GM18951 (cell line): ENCODE measurements at regions not wholly inside any gene's neighbourhood (a gene's known extent, or its start where the extent isn't known, plus 50 kb on each side); places are given as distances from the start of the nearest gene placed in this dataset.

Source experiments
- POLR2A ChIP-seq: IDR thresholded peaks from 4 replicates; pipeline ENCODE4 v1.6.1; 2011; ENCODE audit warnings: mild to moderate bottlenecking; ENCODE audit not compliant: insufficient read length, insufficient read depth; ENCODE audit errors: extremely low read depth
- in situ Hi-C: fragments of 300-500 bp; cut with MboI; formaldehyde crosslinking; loops from one replicate; pipeline ENCODE4 v1.12.0; 2022; ENCODE audit warnings: low sequenced_read_pairs, mixed read lengths, inconsistent platforms; ENCODE audit not compliant: unreplicated experiment

DNA sequence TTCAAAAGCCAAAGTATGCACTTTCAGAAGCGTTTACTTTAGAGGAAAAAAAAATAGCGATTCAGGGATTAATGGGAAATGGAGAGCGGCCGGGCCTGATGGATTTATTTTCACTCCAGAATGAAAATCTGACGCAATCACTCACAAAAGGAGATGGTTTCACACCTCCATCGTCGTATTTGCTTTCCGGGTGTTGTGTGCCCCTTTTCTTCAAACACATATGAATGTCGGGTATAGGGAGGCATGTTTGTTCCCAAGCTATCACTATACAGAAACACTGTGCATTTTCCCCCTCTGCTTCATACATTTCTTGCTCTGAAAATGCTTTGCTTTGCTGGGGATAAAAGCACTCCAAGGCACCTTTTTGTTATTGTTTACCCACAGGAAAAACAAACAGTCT is 562.2 kb upstream of the ZFHX3 start:
- in situ Hi-C loops = no loop called here
- no peak for TF ChIP-seq POLR2A

DNA sequence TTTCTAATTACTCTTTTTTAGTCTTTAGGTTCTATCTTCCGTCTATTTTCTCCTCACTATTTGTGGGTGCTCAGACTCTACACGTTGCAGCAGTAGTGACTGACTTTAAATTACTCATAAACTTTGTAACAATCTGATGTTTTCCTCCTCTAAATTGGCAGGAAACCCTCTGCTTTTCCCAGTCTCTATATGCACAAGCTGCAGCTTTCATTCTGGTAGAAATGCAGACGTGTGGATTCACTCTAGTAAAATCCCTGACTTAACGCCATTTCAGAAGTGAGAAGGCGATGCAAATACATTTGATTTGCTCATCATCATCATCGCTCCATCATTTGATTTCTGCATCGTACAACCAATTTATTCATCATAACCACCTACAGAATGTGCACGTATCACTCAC is 561.0 kb upstream of the ZFHX3 start:
- in situ Hi-C loops = no loop called here

DNA sequence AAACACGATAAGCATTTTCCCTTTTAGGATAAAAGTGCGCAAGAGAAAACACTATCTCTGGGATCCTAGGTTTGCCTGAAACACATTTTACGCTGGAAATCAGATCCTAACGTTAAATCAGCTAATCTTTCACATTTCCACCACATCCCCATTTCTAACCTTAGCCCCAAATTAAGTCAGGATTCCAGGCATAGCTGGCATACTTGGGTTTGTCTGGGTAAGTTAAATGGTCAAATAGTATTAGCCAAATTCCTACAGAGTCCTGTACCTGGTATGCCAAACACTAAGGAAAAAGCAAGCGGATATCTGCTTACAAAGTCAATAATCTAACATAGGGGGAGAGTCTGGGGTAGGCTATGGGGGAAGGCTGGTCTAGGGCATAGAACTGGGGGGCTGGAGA is 557.4 kb upstream of the ZFHX3 start:
- in situ Hi-C loops = no loop called here
- no peak for TF ChIP-seq POLR2A

More for the DNA sequence above, 561.0 kb upstream of the ZFHX3 start:
- no peak for TF ChIP-seq POLR2A

DNA sequence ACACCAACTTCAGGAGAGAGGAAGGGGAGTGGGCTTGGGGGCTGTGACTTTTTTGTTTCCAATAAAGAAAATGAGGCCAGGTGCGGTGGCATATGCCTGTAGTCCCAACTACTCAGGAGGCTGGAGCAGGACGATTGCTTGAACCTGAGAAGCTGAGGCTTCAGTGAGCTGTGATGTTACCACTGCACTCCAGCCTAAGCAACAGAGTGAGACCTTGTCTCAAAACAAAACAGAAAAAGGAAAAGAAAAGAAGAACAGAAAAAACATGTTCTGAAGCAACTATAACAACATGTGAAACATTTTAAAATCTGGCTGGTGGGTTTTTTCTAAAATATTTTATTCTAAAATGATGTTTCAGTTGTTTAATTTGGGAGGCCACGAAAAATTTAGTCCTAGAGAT is 554.0 kb upstream of the ZFHX3 start:
- TF ChIP-seq POLR2A = no peak
- in situ Hi-C loops = no loop called here

DNA sequence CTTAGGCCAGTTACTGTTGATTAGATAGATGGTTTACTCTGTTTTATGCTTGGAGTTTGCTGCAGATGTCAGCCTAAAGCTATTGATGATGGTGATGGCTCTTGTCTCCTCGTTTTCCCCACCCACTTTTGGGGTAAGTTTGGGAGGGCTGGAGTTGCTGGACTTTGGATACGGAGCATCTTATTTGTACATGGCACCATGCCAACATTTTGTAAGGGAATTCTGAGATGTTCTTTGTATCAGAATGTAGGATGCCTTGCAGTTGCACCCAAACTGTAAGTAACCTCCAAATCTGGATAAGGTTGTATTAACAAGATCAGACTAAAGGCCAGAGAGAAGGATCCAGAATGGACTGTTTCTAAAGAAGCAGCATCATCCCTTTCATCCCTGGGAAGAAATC is 551.9 kb upstream of the ZFHX3 start:
- in situ Hi-C loops = no loop called here
- no peak for TF ChIP-seq POLR2A

DNA sequence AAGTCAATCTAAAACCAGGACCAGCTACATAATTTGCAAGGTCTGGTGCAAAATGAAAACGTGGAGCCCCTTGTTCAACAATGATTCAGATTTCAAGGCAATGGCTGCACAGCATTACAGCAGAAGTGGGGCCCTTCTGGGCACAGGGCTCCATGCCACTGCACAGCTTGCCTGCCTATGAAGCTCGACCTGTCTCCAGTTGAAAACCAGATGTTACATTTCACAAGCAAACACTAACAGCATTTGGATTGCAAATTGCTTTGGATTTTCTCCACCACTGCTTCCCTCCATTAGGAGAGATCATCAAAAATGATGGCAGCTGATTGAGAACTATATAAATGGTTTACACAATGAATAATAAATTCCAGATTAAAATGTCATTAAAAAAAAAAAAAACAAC is 551.4 kb upstream of the ZFHX3 start:
- TF ChIP-seq POLR2A = no peak
- in situ Hi-C loops = no loop called here

DNA sequence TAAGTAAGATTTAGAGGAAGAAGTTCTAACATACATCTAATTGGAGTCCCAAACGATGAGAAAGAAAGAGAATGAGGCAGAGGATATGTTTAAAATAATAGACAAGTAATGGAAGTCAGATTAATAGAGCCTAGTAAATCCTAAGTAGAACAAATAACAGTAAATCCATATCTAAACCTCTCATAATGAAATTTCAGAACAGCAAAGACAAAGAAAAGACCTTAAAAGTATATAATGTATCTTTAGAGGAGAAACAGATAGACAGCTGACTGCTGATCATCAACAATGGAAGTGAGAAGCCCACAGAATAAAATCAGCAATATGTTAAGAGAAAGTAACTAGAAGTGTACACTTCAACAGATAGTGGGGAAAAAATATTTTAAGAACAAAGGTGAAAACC is 536.2 kb upstream of the ZFHX3 start:
- in situ Hi-C loops = no loop called here
- no peak for TF ChIP-seq POLR2A

DNA sequence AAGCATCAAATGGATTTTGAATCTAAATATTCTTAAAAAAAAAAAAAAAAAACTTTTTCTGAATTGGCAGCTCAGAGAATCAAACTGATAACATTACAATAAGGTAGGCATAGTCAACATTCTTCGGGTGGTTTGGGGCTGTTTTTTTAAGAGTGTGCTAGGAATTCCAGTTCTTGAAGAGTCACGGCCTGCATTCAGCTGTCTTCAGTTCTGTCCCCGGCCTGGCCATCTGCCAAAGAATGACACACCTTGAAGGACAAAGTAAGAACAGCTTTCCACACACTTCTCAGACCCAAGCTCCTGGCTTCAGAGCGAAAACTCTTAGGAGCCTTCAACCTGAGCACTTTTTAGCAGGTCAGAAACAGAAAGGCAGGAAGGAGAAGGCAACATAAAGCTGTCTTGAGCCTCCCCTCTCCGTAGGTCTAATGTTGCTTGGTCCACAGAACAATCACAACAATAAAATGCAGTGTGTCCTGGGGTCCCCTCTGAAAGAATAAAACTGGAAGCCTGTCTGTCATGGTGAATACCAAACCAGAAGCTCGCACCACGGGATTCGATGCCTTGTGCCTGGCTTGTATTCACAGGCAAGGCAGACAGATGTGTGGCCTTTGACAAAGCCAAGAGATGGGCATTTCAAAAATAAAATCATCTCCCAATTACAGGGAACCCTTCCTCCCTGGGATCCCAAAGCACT is 524.4 kb upstream of the ZFHX3 start:
- no peak for TF ChIP-seq POLR2A
- in situ Hi-C loops = no loop called here

DNA sequence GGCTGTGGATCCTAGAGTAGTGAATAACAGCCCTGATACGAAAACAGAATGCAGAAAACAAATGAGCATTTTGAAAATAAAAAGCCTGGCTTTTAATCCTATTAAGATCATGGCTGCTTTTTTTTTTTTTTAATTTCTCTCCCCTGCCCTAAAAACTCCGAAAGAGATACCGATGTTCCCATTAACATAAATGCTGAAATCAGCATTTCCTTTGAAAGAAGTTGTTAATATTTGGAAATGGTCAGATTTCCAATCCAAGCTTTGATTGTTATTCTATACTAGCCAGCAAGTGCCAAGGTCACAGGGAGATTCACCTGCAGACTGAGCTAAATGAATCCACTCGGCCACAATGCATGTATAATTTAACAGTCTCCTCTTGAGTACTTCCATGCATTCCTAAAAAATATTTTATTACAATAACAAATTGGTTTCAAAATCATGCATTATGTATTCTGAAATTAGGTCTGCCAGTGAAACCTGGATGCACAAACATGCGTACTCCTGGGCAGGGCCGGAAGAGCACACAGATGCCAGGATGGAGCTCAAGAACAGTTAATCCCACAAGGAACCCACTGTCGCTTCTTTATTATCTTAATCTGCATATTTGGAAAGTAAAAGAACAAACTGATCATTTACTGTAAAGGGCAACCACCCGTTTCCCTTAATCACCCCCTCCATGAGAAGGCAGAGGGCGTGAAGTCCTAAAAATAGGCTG is 521.5 kb upstream of the ZFHX3 start:
- no peak for TF ChIP-seq POLR2A
- in situ Hi-C loops = no loop called here

DNA sequence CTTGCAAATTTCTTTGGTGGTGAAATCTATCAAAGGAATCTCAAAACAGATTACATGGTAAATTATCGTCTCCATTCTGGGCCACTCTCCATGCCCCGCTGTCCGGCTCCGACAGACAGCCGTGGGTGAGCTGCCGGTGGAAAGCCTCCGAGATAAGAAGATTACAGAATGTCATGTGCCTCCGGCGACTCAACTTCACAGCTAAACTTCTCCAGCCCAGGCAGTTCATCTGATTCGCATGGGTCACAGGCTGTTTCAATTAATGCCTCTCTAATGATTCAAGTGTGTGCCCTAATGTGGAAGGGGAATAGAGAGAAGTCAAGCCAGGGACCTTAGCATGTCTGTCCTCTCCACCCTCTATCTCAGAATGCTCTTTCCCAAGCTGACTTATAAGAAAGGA is 520.8 kb upstream of the ZFHX3 start:
- in situ Hi-C loops = no loop called here
- TF ChIP-seq POLR2A = no peak

DNA sequence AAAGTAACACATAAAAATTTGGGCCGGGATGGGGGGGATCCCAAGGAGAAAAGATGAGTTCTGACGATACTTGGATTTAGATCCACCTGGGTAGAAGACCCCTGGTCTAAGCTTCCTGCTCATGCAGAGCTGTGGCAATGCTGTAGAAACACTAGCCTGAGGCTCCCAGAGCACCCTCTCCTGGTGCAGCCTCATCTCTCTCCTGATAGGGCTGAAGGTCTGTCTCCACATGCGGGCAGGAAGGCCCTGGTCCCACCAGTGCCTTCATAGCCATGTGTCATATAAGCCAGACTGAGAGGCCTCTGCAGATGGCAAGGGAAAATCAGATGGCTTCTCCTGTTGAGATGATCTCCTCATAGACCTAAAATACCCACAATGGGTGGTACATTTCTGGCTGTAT is 518.0 kb upstream of the ZFHX3 start:
- TF ChIP-seq POLR2A = no peak
- in situ Hi-C loops = no loop called here

DNA sequence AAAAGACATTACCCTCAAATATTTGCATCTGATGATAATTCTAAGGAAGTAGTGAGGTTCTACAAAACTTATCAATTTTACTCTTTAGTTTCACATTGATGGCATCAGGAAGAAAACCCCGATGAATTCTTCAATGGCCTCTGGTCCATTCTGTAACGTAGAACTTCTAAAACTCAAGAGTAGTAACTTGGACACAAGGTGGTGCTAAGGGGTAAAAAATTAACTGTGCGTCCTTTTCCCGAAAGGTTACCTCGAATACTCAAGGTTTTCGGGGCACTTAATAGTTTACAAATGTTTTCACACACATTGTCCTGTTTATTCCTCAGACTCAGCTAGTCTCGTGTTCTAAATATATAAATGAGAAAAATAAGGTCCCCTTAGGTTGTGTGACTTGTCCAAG is 517.3 kb upstream of the ZFHX3 start:
- TF ChIP-seq POLR2A = no peak
- in situ Hi-C loops = no loop called here

DNA sequence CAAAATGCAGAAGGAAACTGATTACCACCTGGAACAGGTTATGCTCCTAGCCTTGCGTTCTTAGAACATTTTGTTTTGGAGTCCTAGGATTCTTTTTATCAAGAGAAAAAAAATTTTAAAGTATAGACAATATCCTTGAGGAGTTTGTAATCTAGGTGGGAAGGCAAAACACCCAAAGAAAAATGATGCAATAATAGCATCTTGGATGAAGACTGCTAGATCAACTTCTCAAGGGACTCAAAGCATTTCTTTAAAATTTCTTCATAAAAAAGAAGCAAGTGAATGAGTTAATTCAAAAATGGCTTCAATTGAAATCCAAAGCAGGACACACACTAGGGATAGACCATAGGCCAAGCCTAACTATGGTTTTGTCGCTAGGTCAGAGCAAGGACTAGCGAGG is 515.8 kb upstream of the ZFHX3 start:
- in situ Hi-C loops = no loop called here
- no peak for TF ChIP-seq POLR2A

DNA sequence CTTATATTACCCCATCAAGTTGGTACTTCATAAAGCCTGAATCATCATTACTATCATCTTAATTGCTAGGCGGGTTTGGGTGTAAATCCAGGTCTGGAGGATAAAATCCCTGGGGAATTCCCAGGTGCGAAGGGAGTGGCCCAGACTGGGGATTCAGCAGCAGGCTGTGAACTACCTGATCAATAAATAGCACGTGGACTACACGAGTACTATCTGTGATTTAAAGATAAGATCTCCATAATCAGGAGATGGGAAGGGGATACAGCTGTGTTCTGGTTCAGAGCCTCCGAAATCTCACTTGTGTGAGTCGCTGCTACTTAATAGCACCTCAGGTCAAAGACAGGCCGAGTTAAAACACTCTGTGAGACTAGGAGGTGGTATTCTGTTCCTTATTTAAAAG is 512.6 kb upstream of the ZFHX3 start:
- in situ Hi-C loops = no loop called here
- no peak for TF ChIP-seq POLR2A
